SK-N-MC (cell line): ENCODE measurements at regions not wholly inside any gene's neighbourhood (a gene's known extent, or its start where the extent isn't known, plus 50 kb on each side); places are given as distances from the start of the nearest gene placed in this dataset.

Source experiments
- EZH2 ChIP-seq: fragments of 200-600 bp; sonication (generic); IDR thresholded peaks from one replicate; pipeline ENCODE4 v1.6.1; 2017; ENCODE audit warnings: antibody characterized with exemption
- FOXP2 ChIP-seq: optimal IDR thresholded peaks from 2 replicates; pipeline ENCODE3; 2011; ENCODE audit warnings: mild to moderate bottlenecking, moderate library complexity; ENCODE audit not compliant: insufficient read depth; ENCODE audit errors: extremely low read length, control extremely low read depth
- POLR2AphosphoS5 ChIP-seq: IDR thresholded peaks from 2 replicates; pipeline ENCODE4 v1.6.1; 2012; ENCODE audit warnings: mild to moderate bottlenecking, low read depth, low read length, borderline replicate concordance

DNA sequence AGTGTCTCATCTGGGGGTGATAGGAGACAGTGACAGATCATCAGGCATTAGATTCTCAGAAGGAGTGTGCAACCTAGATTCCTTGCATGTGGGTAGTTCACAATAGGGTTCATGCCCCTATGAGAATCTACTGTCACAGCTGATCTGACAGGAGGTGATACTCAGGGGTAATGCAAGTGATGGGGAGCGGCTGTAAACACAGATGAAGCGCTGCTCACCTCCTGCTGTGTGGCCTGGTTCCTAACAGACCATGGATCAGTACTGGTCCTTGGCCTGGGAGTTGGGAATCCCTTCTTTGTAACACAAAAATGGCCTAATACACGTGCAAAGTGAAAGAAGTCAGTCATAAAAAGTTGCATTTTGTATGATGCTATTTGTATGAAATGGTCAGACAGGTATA lies 107.6 kb upstream of the TUBA3C start:
- TF ChIP-seq POLR2AphosphoS5 (no peak), EZH2 (no peak), FOXP2 (no peak)
